ENCODE measurements at regions not wholly inside any gene's neighbourhood (a gene's known extent, or its start where the extent isn't known, plus 50 kb on each side); places are given as distances from the start of the nearest gene placed in this dataset.
"Not testable (repeated sequence)": the region's sequence is repeated elsewhere in the genome, so short reads cannot be mapped to it uniquely, and the experiment has no call there.

DNA sequence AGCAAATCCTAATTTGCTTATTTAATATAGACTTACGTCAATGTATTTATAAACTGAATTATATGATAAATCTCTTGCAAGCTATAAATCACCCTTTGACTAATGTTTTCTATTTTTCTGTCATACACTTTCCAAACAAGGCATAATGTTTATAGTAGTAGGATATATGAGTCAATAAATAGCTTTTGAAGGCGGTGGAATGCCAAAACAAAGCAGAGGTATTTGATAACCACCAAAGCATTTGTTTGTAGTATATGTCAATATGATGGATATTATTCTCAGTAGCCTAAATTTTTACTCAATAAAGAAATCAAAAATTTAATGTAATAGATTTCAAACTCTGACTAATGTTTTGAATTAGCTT, 1354.6 kb downstream of the HACE1 start:
- no peak for DNase-seq (ENCODE audit: low read depth in 2 of 3, low spot score in 2 of 3)

- no peak for DNase-seq (ENCODE audit: low read depth in 2 of 3, low spot score in 2 of 3)
Observed at GRCh38 chr6:103504501-103505154, 1355.1 kb downstream of the HACE1 start.

GRCh38 chr6:103496588-103496987, 1363.1 kb downstream of the HACE1 start:
- DNase-seq (ENCODE audit: low read depth in 2 of 3, low spot score in 2 of 3), result not testable (repeated sequence)

DNA sequence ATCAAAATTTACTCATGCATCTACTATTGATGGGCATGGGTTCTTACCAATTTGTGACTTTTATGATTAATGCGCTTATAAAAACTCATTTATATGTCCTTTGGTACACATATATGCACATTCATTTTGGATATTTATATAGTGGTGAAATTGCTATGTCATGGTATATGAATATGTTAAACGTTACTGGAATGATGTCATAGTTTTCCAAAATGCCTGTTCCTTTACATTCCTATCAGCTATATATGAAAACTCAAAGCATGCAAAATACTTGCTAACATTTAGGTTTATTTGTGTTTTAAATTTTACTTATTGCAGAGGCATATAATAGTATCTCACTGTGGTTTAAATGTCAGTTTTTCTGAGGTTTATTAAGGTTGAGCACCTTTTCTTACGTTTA, 1403.1 kb downstream of the HACE1 start:
- DNase-seq (ENCODE audit: low read depth in 2 of 3, low spot score in 2 of 3), result no peak

DNA sequence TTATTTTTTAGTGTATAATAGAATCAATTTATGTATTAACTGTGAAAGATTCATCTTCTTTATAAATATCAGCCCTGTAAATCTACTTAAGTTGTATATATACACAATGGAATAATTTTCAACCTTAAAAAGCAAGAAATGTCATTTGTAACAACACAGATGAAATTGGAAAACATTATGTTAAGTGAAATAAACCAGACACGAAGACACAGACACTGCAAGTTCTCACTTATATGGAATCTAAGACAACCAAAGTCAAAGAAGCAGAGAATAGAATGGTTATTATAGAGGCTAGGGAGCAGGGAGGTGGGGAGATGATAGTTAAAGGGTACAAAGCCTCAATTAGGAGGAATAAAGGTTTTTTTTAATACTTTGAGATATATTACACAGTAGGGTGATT, 1404.4 kb downstream of the HACE1 start:
- no peak for DNase-seq (ENCODE audit: low read depth in 2 of 3, low spot score in 2 of 3)

GRCh38 chr6:103409475-103409874, 1450.2 kb downstream of the HACE1 start:
- no peak for DNase-seq (ENCODE audit: low read depth in 2 of 3, low spot score in 2 of 3)

- no peak for DNase-seq (ENCODE audit: low read depth in 2 of 3, low spot score in 2 of 3)
Observed at GRCh38 chr6:103405321-103405720, 1454.4 kb downstream of the HACE1 start.

DNA sequence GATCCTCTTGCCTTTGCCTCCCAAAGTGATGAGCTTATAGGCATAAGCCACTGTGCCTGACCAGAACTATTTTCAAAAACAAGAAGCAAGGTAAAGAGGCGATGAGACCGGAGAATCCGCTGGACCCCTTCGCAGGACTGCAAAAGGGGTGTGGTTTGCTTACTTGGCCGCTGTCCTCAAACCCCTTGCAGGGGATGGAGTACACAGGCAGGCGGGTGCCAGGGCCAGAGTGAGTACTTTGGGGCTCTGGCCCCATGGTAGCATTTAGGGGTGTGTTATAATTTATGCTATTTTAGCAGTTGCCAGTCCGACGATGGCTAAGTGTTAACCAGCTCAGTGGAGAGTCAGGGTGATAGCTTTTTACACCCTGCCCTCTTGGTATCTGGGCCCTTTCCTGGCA, 1454.9 kb downstream of the HACE1 start:
- no peak for DNase-seq (ENCODE audit: low read depth in 2 of 3, low spot score in 2 of 3)

DNA sequence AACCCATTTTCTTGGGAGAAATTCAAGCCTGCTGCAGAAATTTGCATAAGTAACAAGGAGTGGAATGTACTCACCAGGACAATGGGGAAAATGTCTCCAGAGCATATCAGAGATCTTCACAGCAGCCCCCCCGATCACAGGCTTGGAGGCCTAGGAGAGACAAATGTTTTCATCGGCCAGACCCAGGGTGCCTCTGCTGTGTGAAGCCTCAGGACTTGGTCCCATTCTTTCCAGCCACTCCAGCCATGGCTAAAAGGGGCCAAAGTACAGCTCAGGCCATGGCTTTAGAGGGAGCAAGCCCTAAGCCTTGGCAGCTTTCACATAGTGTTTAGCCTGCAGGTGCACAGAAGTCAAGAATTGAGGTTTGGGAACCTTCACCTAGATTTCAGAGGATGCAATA, 1463.0 kb downstream of the HACE1 start:
- DNase-seq (ENCODE audit: low read depth in 2 of 3, low spot score in 2 of 3), result no peak

DNA sequence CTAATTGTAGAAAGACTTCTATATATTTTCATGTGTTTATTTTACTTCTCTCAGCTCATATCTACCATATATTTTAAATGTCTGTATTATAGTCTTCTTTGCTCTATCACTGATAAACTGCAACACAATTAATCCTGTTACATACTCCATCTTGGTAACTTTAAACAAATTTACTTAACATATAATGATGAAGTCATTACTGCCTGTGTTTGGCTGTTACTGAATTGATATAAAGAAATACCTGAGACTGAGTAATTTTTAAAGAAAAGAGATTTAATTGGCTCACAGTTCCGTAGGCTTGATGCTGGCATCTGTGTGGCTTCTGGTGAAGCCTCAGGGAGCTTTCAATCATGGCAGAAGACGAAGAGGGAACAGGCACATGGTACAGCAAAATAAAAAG, 1480.4 kb downstream of the HACE1 start:
- no peak for DNase-seq (ENCODE audit: low read depth in 2 of 3, low spot score in 2 of 3)

DNA sequence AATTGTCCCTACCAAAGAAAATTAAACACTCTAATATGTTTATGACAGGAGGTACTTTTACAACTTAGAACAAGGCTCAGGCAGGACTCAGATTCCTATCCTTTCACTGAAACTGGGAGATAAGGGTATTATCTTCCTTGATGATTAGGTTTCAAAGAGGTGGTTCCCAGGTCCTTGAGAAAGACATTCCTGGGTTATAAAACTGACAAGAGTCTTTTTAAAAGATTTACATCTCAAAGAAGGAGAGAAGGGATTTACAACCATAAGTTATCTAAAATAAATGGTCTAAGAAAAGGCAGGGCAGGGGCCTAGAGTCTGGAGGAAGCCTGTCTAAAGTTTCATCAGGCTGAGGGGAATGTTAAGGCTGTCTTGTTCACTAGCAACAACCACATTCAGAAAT, 1492.5 kb downstream of the HACE1 start:
- DNase-seq (ENCODE audit: low read depth in 2 of 3, low spot score in 2 of 3), result no peak

GRCh38 chr6:103356531-103356930, 1503.2 kb downstream of the HACE1 start:
- no peak for DNase-seq (ENCODE audit: low read depth in 2 of 3, low spot score in 2 of 3)

GRCh38 chr6:103344554-103345163, 1515.1 kb downstream of the HACE1 start:
- DNase-seq (ENCODE audit: low read depth in 2 of 3, low spot score in 2 of 3), result no peak

DNA sequence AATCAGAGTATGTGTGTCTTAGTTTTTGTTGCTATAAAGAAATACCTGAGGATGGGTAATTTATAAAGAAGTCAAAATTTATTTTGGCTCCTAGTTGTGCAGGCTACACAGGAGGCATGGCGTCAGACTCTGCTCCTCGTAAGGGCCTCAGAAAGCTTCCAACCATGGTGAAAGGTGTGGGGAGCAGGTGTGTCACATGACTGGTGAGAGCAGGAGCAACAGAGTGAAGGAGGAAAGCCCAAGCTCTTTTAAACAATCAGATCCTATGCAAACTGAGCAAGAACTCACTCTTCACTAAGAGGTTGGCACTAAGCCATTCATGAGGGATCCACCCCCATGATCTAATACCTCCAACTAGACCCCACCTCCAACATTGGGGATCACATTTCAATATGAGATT, 1524.3 kb downstream of the HACE1 start:
- DNase-seq (ENCODE audit: low read depth in 2 of 3, low spot score in 2 of 3), result no peak

- DNase-seq (ENCODE audit: low read depth in 2 of 3, low spot score in 2 of 3), result no peak
Observed at GRCh38 chr6:103326760-103327757, 1532.7 kb downstream of the HACE1 start.

- DNase-seq (ENCODE audit: low read depth in 2 of 3, low spot score in 2 of 3), result no peak
Observed at GRCh38 chr6:103313432-103313831, 1546.3 kb downstream of the HACE1 start.

GRCh38 chr6:103294376-103294775, 1565.3 kb downstream of the HACE1 start:
- not testable (repeated sequence) for DNase-seq (ENCODE audit: low read depth in 2 of 3, low spot score in 2 of 3)

GRCh38 chr6:103284835-103285234, 1574.9 kb downstream of the HACE1 start:
- DNase-seq (ENCODE audit: low read depth in 2 of 3, low spot score in 2 of 3), result no peak

DNA sequence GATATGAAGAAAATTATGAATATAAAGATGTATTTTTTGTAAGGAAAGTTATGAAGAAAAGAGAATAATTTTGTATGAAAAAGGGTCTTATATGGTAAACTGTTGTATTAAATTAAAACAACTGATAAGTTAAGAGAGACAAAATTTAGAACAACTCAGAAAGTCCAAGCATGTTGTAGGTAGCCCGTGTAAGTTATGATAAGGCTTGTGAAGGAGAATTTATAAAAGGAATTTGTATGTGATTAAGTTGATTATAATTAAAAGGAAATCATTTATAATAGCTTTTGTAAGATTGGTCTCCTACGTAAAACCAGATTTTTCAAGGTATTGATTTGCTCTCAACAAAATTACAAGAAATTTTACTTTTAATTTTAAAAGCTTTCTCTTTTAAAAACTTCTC, 1579.3 kb downstream of the HACE1 start:
- no peak for DNase-seq (ENCODE audit: low read depth in 2 of 3, low spot score in 2 of 3)

DNA sequence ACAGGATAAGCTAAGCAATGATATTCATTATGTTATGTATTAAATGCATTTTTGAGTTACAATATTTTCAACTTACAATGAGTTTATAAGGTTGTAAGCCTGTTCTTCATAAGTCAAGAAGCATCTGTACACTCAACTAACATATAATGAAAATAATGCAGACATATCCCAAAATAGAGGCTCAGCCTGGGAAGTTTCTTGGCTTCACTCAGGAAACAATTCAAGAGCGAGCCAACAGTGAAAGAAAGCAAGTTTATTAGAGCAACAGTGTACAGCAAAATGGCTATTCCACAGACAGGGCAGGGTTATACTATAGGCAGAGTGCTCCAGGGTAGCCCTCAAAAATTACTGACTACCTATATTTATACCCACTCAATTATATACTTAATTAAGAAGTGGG, 1581.8 kb downstream of the HACE1 start:
- DNase-seq (ENCODE audit: low read depth in 2 of 3, low spot score in 2 of 3), result no peak

DNA sequence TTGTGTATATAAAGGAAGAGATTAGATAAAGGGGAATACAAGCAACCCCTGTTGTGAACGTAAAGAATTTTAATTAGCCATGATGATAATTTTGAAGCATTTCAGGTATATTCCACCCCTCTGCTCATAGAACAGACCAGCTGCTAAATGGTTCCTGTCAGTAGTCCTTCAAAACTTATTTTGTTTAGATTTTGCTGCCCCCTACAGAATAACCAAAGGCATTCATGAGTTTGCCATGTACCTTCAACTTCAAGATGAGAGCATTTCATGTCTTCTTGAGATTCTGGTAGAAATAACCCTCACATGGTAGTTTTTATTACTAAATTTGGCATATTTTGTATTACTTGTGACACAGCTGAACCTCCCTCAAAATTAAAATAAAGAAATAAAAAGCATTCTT, 1586.7 kb downstream of the HACE1 start:
- DNase-seq (ENCODE audit: low read depth in 2 of 3, low spot score in 2 of 3), result no peak

GRCh38 chr6:103269581-103269980, 1590.1 kb downstream of the HACE1 start:
- no peak for DNase-seq (ENCODE audit: low read depth in 2 of 3, low spot score in 2 of 3)
